Gastrocnemius medialis (tissue), 4 donors: ENCODE measurements at regions not wholly inside any gene's neighbourhood (a gene's known extent, or its start where the extent isn't known, plus 50 kb on each side); places are given as distances from the start of the nearest gene placed in this dataset.

Source experiments
- ATAC-seq, 2 donors: fragments of 150-250 bp; one replicate each; pipeline ENCODE4 v1.9.1; 2016
- DNase-seq, 2 donors: peaks; one replicate each; pipeline ENCODE4 v3.0.0-alpha.2; 2019
- H3K27ac ChIP-seq, 4 donors: fragments of 200-600 bp; sonication (generic); 1 replicate in 1 of 4; 2 replicates in 3 of 4; pipeline ENCODE4 v1.5.1; 2016 to 2018; ENCODE audit warnings: mild to moderate bottlenecking in 2 of 4, moderate library complexity in 1 of 4
- H3K27me3 ChIP-seq, 3 donors: fragments of 200-600 bp; sonication (generic) in 2 of 3; 1 replicate in 1 of 3; 2 replicates in 2 of 3; pipeline versions ENCODE4 v1.5.1 to v1.6.0; 2016 to 2019; ENCODE audit warnings: mild to moderate bottlenecking in 1 of 3, moderate library complexity in 1 of 3
- H3K36me3 ChIP-seq, 2 donors: fragments of 200-600 bp; sonication (generic) in 1 of 2; one replicate each; pipeline ENCODE4 v1.5.1; 2017 to 2018
- H3K4me1 ChIP-seq, 2 donors: fragments of 200-600 bp; sonication (generic) in 1 of 2; one replicate each; pipeline ENCODE4 v1.5.1; 2016 to 2017; ENCODE audit warnings: mild to moderate bottlenecking in 2 of 2
- H3K4me3 ChIP-seq, 4 donors: fragments of 200-600 bp; sonication (generic) in 3 of 4; 1 replicate in 1 of 4; 2 replicates in 3 of 4; pipeline ENCODE4 v1.5.1; 2016 to 2019; ENCODE audit warnings: mild to moderate bottlenecking in 2 of 4
- H3K9me3 ChIP-seq, 3 donors: fragments of 200-600 bp; sonication (generic) in 2 of 3; 1 replicate in 1 of 3; 2 replicates in 2 of 3; pipeline ENCODE4 v1.5.1; 2016 to 2019
- POLR2A ChIP-seq, 2 donors: fragments of 450-650 bp; IDR thresholded peaks; one replicate each; pipeline ENCODE4 v1.6.1; 2017; ENCODE audit warnings: antibody characterized with exemption in 2 of 2, mild to moderate bottlenecking in 2 of 2, moderate library complexity in 2 of 2
- in situ Hi-C, 4 donors: fragments of 200-750 bp; cut with MboI; loops; one replicate each; pipeline versions ENCODE4 v1.15.0 to v1.8.0; 2017; ENCODE audit warnings: low sequenced_read_pairs in 4 of 4
- intact Hi-C: fragments of 100-400 bp; cut with DNase I; formaldehyde crosslinking; loops from one replicate; pipeline ENCODE4 v1.15.1; 2023; ENCODE audit warnings: low total_unique reads
- TF ChIP-seq, protein P1 (sequence below), 5 experiments: fragments of 450-650 bp in 3 of 5; fragments of 200-600 bp in 2 of 5; sonication (generic) in 2 of 5; IDR thresholded peaks in 4 of 5; conservative IDR thresholded peaks in 1 of 5; 1 replicate in 4 of 5; 2 replicates in 1 of 5; pipeline ENCODE4 v1.5.1; 2016 to 2019; ENCODE audit warnings: antibody characterized with exemption in 5 of 5, mild to moderate bottlenecking in 3 of 5, moderate library complexity in 3 of 5

DNA sequence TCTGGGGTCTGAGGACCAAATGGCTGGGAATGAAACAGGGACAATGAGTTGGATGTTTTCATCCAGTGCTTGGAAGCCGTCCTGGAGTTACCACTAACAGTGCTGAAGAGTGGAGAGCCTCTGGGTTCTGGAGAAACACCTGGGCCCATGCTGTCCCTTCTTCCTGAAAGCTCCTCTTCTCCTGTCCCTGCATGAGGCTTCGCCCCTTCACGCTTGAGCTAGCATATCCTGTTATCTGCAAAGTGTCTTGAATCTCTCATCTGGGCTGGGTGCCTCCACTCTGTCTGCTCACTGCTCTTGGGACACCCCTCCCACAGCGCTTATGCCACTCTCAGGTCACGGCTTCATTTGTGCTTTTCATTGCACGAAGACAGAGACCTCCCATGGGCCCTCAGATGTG is 154.5 kb downstream of the MYCN start:
- H3K4me1 ChIP-seq, result no peaks in the 10 kb centered on the region
- no peak for ATAC-seq
- in situ Hi-C loops, result no loop called here
- H3K27me3 ChIP-seq, result no peaks in the 10 kb centered on the region
- TF ChIP-seq, protein P1, sequence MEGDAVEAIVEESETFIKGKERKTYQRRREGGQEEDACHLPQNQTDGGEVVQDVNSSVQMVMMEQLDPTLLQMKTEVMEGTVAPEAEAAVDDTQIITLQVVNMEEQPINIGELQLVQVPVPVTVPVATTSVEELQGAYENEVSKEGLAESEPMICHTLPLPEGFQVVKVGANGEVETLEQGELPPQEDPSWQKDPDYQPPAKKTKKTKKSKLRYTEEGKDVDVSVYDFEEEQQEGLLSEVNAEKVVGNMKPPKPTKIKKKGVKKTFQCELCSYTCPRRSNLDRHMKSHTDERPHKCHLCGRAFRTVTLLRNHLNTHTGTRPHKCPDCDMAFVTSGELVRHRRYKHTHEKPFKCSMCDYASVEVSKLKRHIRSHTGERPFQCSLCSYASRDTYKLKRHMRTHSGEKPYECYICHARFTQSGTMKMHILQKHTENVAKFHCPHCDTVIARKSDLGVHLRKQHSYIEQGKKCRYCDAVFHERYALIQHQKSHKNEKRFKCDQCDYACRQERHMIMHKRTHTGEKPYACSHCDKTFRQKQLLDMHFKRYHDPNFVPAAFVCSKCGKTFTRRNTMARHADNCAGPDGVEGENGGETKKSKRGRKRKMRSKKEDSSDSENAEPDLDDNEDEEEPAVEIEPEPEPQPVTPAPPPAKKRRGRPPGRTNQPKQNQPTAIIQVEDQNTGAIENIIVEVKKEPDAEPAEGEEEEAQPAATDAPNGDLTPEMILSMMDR (IDR thresholded peaks at IDR 0.05 in 4 of 5, conservative IDR thresholded peaks at IDR 0.05 in 1 of 5), result no peak
- TF ChIP-seq POLR2A (IDR thresholded peaks at IDR 0.05), result no peak
- no peak for DNase-seq
- no peaks in the 10 kb centered on the region for H3K36me3 ChIP-seq
- no peak overlapping the region for H3K27ac ChIP-seq
- intact Hi-C loops, result no loop called here
- no peaks in the 10 kb centered on the region for H3K9me3 ChIP-seq
- H3K4me3 ChIP-seq, result no peak overlapping the region

DNA sequence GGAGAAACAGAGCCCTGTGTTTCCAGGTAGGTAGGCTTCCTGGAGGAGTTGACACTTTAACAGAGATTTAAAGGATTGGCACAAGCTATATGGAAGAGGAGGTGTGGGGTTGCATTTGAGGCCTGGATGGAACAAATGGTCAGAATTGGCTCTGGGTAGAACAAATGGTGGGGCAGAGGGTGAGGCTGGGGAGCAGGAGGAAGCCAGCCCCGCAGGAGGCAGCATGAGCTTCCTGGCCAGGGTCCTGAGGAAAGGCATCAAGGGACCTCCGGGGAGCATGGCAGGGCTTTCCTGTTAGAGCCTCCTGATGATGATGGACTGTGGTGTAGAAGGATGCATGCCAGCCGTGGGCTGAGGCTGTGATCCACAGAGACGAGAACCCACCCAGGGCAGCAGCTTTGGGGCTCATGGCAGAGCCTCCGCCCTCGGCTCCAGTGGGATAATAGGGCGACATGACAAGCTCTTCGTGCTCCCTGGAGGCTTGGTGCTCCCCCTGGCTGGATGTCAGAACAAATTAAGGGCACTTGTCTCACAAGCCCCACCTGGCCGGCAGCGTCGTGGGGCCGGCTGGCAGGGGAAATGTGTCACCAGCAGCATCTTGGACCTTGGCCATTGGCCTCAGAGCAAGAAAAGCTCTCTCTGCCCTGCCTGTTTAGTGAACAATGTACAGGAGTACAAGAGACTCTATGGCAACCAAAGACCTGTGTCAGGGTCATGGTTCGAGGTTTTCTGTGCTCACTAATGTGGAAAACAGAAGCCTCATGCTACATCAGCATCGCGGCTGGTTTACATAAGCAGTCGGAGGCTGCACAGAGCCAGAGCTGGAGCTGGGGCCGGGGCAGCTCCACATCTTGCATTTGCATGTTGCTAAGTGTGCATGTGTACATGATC is 153.5 kb downstream of the MYCN start:
- no peak overlapping the region for H3K27ac ChIP-seq
- no peak for ATAC-seq
- no peaks in the 10 kb centered on the region for H3K27me3 ChIP-seq
- no peak for DNase-seq
- no peaks in the 10 kb centered on the region for H3K9me3 ChIP-seq
- intact Hi-C loops, result no loop called here
- H3K4me3 ChIP-seq, result no peak overlapping the region
- no peak for TF ChIP-seq POLR2A (IDR thresholded peaks at IDR 0.05)
- TF ChIP-seq, protein P1 (IDR thresholded peaks at IDR 0.05 in 4 of 5, conservative IDR thresholded peaks at IDR 0.05 in 1 of 5), result no peak
- in situ Hi-C loops, result no loop called here
- H3K36me3 ChIP-seq, result no peaks in the 10 kb centered on the region
- no peaks in the 10 kb centered on the region for H3K4me1 ChIP-seq

DNA sequence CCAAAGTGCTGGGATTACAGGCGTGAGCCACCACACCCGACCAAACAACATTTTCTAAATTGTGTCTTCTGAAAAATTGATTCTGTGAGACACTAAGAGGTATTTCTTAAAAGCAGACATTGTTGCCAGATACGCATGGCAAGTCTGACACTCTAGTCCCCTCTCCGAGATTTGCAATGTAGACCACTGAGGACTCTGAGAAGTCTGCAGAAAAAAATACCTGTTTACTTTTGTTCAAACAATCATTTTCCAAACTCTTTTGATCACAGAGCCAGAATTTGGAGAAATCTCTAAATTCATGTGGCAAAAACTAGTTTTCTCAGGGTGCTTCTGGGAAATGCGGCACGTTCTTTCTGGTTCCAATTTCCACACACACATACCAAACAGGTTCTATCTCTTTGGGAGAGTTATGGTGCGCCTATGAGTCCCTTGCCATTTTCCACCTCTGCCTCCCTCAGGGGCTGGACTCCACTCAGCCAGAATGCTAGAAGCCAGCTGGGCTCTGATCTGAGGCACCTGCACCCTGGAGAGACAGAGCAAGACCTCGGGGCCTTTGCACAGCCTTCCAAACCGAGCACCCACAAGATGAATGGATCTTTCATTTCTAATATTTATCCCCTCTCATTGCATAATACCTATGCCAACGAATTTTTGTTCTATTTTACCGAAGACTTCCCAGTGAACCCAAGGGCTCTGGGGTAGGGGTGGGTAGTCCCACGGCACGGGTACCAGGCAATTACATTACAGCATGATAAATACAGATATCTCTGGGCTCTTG is 152.7 kb downstream of the MYCN start:
- intact Hi-C loops (no loop called here), in situ Hi-C loops (no loop called here)
- TF ChIP-seq, protein P1 (IDR thresholded peaks at IDR 0.05 in 4 of 5, conservative IDR thresholded peaks at IDR 0.05 in 1 of 5), result no peak
- TF ChIP-seq POLR2A (IDR thresholded peaks at IDR 0.05), result no peak
- ATAC-seq (no peak), DNase-seq (no peak)
- H3K27ac ChIP-seq, result no peak overlapping the region
- no peaks in the 10 kb centered on the region for H3K9me3 ChIP-seq
- no peaks in the 10 kb centered on the region for H3K4me1 ChIP-seq
- H3K36me3 ChIP-seq, result no peaks in the 10 kb centered on the region
- no peaks in the 10 kb centered on the region for H3K27me3 ChIP-seq
- no peak overlapping the region for H3K4me3 ChIP-seq

DNA sequence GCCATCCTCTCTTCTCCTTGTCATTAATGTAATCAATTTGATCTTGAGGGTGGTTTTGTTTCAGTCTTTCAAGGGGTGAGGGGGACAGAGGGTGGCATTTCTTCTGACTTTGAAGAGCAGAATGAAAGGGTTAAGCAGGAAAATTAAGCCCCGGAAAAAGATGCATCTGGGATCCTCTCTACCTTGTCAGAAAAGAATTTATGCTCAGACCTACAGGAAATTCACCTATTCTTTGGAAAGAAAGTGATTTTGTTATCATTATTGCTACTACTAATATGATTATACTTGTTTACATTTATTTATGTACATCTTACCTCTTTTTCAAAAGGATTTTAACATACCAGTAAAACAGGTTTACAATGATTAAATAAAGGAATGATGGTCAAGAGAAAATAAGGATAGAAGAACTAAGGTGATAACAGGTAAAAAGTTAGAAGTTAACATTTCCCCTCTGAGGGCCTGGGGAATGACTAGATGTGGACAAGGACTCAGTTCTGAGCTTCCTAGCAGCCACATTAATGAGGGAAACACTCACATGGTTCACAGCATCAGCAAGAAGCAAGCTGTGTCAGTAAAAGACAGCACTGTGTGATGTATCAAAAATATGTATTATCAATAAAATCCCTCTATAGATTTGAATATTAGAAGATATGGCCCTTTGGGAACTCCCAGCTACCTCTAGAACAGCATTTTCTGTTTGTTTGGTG is 151.4 kb downstream of the MYCN start:
- Histone ChIP-seq H3K9me3 (no peaks in the 10 kb centered on the region), H3K4me3 (no peak overlapping the region), H3K27me3 (no peaks in the 10 kb centered on the region), H3K27ac (no peak overlapping the region), H3K36me3 (no peaks in the 10 kb centered on the region), H3K4me1 (no peaks in the 10 kb centered on the region)
- no peak for DNase-seq
- intact Hi-C loops (no loop called here), in situ Hi-C loops (no loop called here)
- TF ChIP-seq, protein P1 (IDR thresholded peaks at IDR 0.05 in 4 of 5, conservative IDR thresholded peaks at IDR 0.05 in 1 of 5), result no peak
- no peak for TF ChIP-seq POLR2A (IDR thresholded peaks at IDR 0.05)
- ATAC-seq, result no peak
